CD8-positive, alpha-beta memory T cell (primary cell): ENCODE measurements at regions not wholly inside any gene's neighbourhood (a gene's known extent, or its start where the extent isn't known, plus 50 kb on each side); places are given as distances from the start of the nearest gene placed in this dataset.

ENCODE experiments used
- CTCF ChIA-PET: fragments of 350-600 bp; sonication (Branson Sonifier 250); formaldehyde crosslinking; loops from one replicate; lab custom pipeline; 2021; ENCODE audit warnings: antibody characterized with exemption; lab: Charles Lee
- POLR2A ChIA-PET: fragments of 350-600 bp; sonication (Branson Sonifier 250); formaldehyde crosslinking; loops from one replicate; lab custom pipeline; 2021; ENCODE audit warnings: antibody characterized with exemption; lab: Charles Lee
- DNase-seq, 5 donors: peaks; one replicate each; pipeline versions ENCODE4 v3.0.0 to v3.0.0-alpha.2; 2020 to 2022; ENCODE audit warnings: mixed read lengths in 1 of 5
- H3K27ac ChIP-seq: one replicate; pipeline ENCODE4 v1.7.0; 2013; ENCODE audit warnings: low read depth, mild to moderate bottlenecking, low read length, moderate library complexity
- H3K27me3 ChIP-seq: 2 replicates; pipeline ENCODE4 v1.7.0; 2013; ENCODE audit warnings: low read length, mild to moderate bottlenecking; ENCODE audit not compliant: insufficient read depth, poor library complexity, severe bottlenecking
- H3K36me3 ChIP-seq: 2 replicates; pipeline ENCODE4 v1.7.0; 2013; ENCODE audit warnings: mild to moderate bottlenecking, low read length, moderate library complexity; ENCODE audit not compliant: insufficient read depth
- H3K4me1 ChIP-seq: 2 replicates; pipeline ENCODE4 v1.7.0; 2013; ENCODE audit warnings: mild to moderate bottlenecking, low read length, moderate library complexity; ENCODE audit not compliant: insufficient read depth
- H3K4me3 ChIP-seq: 2 replicates; pipeline ENCODE4 v1.7.0; 2013; ENCODE audit warnings: mild to moderate bottlenecking, low read length
- H3K9me3 ChIP-seq: 2 replicates; pipeline ENCODE4 v1.7.0; 2013; ENCODE audit warnings: mild to moderate bottlenecking, low read length
- H3K27ac Mint-ChIP-seq, 8 donors: one replicate each; pipeline ENCODE4 v1.8.0; 2020 to 2021; ENCODE audit warnings: mixed read lengths in 8 of 8, mild to moderate bottlenecking in 6 of 8, inconsistent platforms in 3 of 8, moderate library complexity in 3 of 8
- H3K27me3 Mint-ChIP-seq, 2 donors: one replicate each; pipeline ENCODE4 v1.8.0; 2020 to 2021; ENCODE audit warnings: mixed read lengths in 2 of 2, mild to moderate bottlenecking in 1 of 2, moderate library complexity in 1 of 2
- H3K36me3 Mint-ChIP-seq, 3 donors: one replicate each; pipeline ENCODE4 v1.8.0; 2020 to 2021; ENCODE audit warnings: mixed read lengths in 3 of 3, inconsistent platforms in 1 of 3, mild to moderate bottlenecking in 1 of 3
- H3K4me1 Mint-ChIP-seq, 3 donors: one replicate each; pipeline ENCODE4 v1.8.0; 2020 to 2021; ENCODE audit warnings: mixed read lengths in 3 of 3, inconsistent platforms in 1 of 3, mild to moderate bottlenecking in 1 of 3
- H3K4me3 Mint-ChIP-seq, 7 donors: one replicate each; pipeline ENCODE4 v1.8.0; 2020 to 2021; ENCODE audit warnings: mixed read lengths in 7 of 7, mild to moderate bottlenecking in 6 of 7, moderate library complexity in 4 of 7, inconsistent platforms in 2 of 7
- H3K9me3 Mint-ChIP-seq, 5 donors: one replicate each; pipeline ENCODE4 v1.8.0; 2020 to 2022; ENCODE audit warnings: mixed read lengths in 5 of 5, mild to moderate bottlenecking in 3 of 5, moderate library complexity in 2 of 5, inconsistent platforms in 1 of 5

- Histone ChIP-seq H3K36me3 (no peaks in the 10 kb centered on the region), H3K27ac (no peak overlapping the region), H3K9me3 (no peaks in the 10 kb centered on the region), H3K27me3 (no peaks in the 10 kb centered on the region), H3K4me3 (no peak overlapping the region), H3K4me1 (no peaks in the 10 kb centered on the region)
- peaks cover 4 to 19% (median 17%) of the 10 kb centered on the region in 5 donors for H3K9me3 Mint-ChIP-seq
- ChIA-PET POLR2A (no interaction called here), CTCF (interaction anchor here (1.1 to 1.2 kb wide), 2 partner anchors 18 to 66 kb away, joined by 4 to 5 read pairs; no protein-coding TSS in a partner anchor)
- no peaks in the 10 kb centered on the region for H3K4me1 Mint-ChIP-seq
- H3K4me3 Mint-ChIP-seq = no peak overlapping the region
- no peak for DNase-seq
- no peak overlapping the region for H3K27ac Mint-ChIP-seq
- H3K36me3 Mint-ChIP-seq = peaks cover 2 to 8% (median 4%) of the 10 kb centered on the region in 3 donors
- peaks cover 5% of the 10 kb centered on the region in 2 donors for H3K27me3 Mint-ChIP-seq
These were observed 53.6 kb upstream of the IPO9 start for GRCh38 chr1:201775380-201775779.

GRCh38 chr1:201778279-201779065 is 50.5 kb upstream of the IPO9 start:
- POLR2A ChIA-PET = no interaction called here
- no peak overlapping the region for H3K4me3 Mint-ChIP-seq
- Histone ChIP-seq H3K27me3 (no peaks in the 10 kb centered on the region), H3K27ac (no peak overlapping the region), H3K4me1 (no peaks in the 10 kb centered on the region), H3K36me3 (no peaks in the 10 kb centered on the region), H3K4me3 (no peak overlapping the region), H3K9me3 (no peaks in the 10 kb centered on the region)
- H3K36me3 Mint-ChIP-seq = peaks cover 0 to 24% (median 6%) of the 10 kb centered on the region in 3 donors
- DNase-seq = no peak
- H3K27ac Mint-ChIP-seq = no peak overlapping the region
- peaks cover 0 to 1% (median 0%) of the 10 kb centered on the region in 5 donors for H3K9me3 Mint-ChIP-seq
- no peaks in the 10 kb centered on the region for H3K4me1 Mint-ChIP-seq
- CTCF ChIA-PET = no interaction called here
- H3K27me3 Mint-ChIP-seq = no peaks in the 10 kb centered on the region
